ENCODE measurements at regions not wholly inside any gene's neighbourhood (a gene's known extent, or its start where the extent isn't known, plus 50 kb on each side); places are given as distances from the start of the nearest gene placed in this dataset.

DNA sequence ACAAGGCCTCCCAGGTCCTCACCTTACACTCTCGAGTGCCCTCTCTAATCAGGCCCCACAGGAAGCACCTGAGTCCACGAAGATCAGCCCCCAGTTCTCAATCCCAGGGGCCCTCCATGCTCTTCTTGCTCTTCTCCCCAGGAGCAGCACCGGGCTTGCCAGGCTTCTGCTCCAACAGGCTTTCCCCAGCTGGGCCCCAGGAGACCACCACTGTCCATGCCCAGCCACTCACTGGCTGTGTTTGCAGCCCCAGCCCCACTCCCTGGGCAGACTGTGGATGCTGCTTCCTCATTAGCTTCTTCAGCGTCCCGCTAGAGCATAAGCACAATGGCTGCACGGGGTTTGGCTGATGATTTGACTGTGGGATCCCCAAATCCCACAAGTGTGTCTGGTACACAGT, 781.9 kb downstream of the GALR1 start:
- no peaks in the 10 kb centered on the region for H3K36me3 ChIP-seq (ENCODE audit: control insufficient read depth in 1 of 2, insufficient read depth in 2 of 2, low read length in 2 of 2)
- no peak overlapping the region for H3K27ac ChIP-seq (ENCODE audit: low read depth, low read length)
- H3K9me3 ChIP-seq (ENCODE audit: control insufficient read depth in 1 of 2, low read length in 2 of 2), result peaks cover 0 to 8% of the 10 kb centered on the region in 2 donors
- H3K4me1 ChIP-seq (ENCODE audit: control insufficient read depth in 1 of 2, insufficient read depth in 2 of 2, low read length in 2 of 2), result no peaks in the 10 kb centered on the region
- H3K27me3 ChIP-seq (ENCODE audit: control insufficient read depth in 1 of 2, insufficient read depth in 2 of 2, low read length in 2 of 2), result no peaks in the 10 kb centered on the region
- H3K4me3 ChIP-seq (ENCODE audit: low read depth in 1 of 2, low read length in 2 of 2), result no peak overlapping the region
- no peak overlapping the region for H3K9ac ChIP-seq (ENCODE audit: low read depth in 1 of 2, low read length in 2 of 2)

- no peak overlapping the region for H3K4me3 ChIP-seq (ENCODE audit: low read depth in 1 of 2, low read length in 2 of 2)
- no peak overlapping the region for H3K9ac ChIP-seq (ENCODE audit: low read depth in 1 of 2, low read length in 2 of 2)
- no peaks in the 10 kb centered on the region for H3K36me3 ChIP-seq (ENCODE audit: control insufficient read depth in 1 of 2, insufficient read depth in 2 of 2, low read length in 2 of 2)
- H3K27ac ChIP-seq (ENCODE audit: low read depth, low read length), result no peak overlapping the region
- peaks cover 0 to 8% of the 10 kb centered on the region in 2 donors for H3K9me3 ChIP-seq (ENCODE audit: control insufficient read depth in 1 of 2, low read length in 2 of 2)
- H3K4me1 ChIP-seq (ENCODE audit: control insufficient read depth in 1 of 2, insufficient read depth in 2 of 2, low read length in 2 of 2), result no peaks in the 10 kb centered on the region
- no peaks in the 10 kb centered on the region for H3K27me3 ChIP-seq (ENCODE audit: control insufficient read depth in 1 of 2, insufficient read depth in 2 of 2, low read length in 2 of 2)
These were observed 782.3 kb downstream of the GALR1 start for GRCh38 chr18:78031991-78032390.

- no peaks in the 10 kb centered on the region for H3K36me3 ChIP-seq (ENCODE audit: control insufficient read depth in 1 of 2, insufficient read depth in 2 of 2, low read length in 2 of 2)
- H3K4me3 ChIP-seq (ENCODE audit: low read depth in 1 of 2, low read length in 2 of 2), result no peak overlapping the region
- H3K27ac ChIP-seq (ENCODE audit: low read depth, low read length), result no peak overlapping the region
- peaks cover 0 to 8% of the 10 kb centered on the region in 2 donors for H3K9me3 ChIP-seq (ENCODE audit: control insufficient read depth in 1 of 2, low read length in 2 of 2)
- no peak overlapping the region for H3K9ac ChIP-seq (ENCODE audit: low read depth in 1 of 2, low read length in 2 of 2)
- no peaks in the 10 kb centered on the region for H3K27me3 ChIP-seq (ENCODE audit: control insufficient read depth in 1 of 2, insufficient read depth in 2 of 2, low read length in 2 of 2)
- no peaks in the 10 kb centered on the region for H3K4me1 ChIP-seq (ENCODE audit: control insufficient read depth in 1 of 2, insufficient read depth in 2 of 2, low read length in 2 of 2)
These were observed 782.9 kb downstream of the GALR1 start for GRCh38 chr18:78032574-78032973.

DNA sequence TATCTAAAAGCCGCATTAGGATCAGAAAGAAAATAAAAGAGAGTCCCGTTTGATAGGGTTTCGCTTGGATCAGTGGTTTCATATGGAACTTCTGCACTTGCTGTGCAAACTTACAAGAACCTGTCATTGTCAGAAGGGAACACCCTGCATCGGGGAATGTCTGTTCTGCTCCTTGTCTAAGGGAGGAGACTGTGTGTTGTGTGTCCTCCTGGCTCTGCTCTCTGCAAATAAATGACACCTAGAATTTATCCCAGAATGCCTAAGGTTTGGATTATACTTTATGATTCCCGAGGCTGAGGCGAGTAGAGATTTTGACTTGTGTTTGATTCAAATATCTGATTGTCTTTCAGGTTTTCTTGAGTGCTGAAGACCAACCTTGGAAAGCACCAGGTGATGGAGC, 785.1 kb downstream of the GALR1 start:
- no peak overlapping the region for H3K9ac ChIP-seq (ENCODE audit: low read depth in 1 of 2, low read length in 2 of 2)
- H3K27me3 ChIP-seq (ENCODE audit: control insufficient read depth in 1 of 2, insufficient read depth in 2 of 2, low read length in 2 of 2), result no peaks in the 10 kb centered on the region
- no peaks in the 10 kb centered on the region for H3K4me1 ChIP-seq (ENCODE audit: control insufficient read depth in 1 of 2, insufficient read depth in 2 of 2, low read length in 2 of 2)
- no peaks in the 10 kb centered on the region for H3K36me3 ChIP-seq (ENCODE audit: control insufficient read depth in 1 of 2, insufficient read depth in 2 of 2, low read length in 2 of 2)
- H3K4me3 ChIP-seq (ENCODE audit: low read depth in 1 of 2, low read length in 2 of 2), result no peak overlapping the region
- H3K27ac ChIP-seq (ENCODE audit: low read depth, low read length), result no peak overlapping the region
- H3K9me3 ChIP-seq (ENCODE audit: control insufficient read depth in 1 of 2, low read length in 2 of 2), result peaks cover 0 to 8% of the 10 kb centered on the region in 2 donors

DNA sequence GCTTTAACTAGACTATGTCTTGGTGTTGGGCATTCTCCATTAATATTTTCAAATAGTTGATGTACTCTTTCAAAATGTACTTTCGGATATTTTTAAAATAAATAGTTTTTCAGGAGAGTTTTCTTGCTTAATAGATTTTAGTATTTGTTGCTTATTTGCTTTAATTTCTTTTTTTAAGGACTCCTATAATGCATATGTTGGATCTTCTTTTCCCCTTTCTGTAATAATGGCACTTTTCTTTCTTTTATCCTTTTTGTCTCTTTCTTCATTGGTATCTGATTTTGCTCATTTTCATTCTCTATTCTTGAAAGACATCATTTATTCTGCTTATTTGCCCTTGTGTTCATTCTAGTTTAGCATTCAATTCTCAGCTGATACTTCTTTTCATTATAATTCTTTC, 791.6 kb downstream of the GALR1 start:
- no peaks in the 10 kb centered on the region for H3K27me3 ChIP-seq (ENCODE audit: control insufficient read depth in 1 of 2, insufficient read depth in 2 of 2, low read length in 2 of 2)
- no peak overlapping the region for H3K4me3 ChIP-seq (ENCODE audit: low read depth in 1 of 2, low read length in 2 of 2)
- H3K4me1 ChIP-seq (ENCODE audit: control insufficient read depth in 1 of 2, insufficient read depth in 2 of 2, low read length in 2 of 2), result no peaks in the 10 kb centered on the region
- H3K9me3 ChIP-seq (ENCODE audit: control insufficient read depth in 1 of 2, low read length in 2 of 2), result peaks cover 0 to 12% of the 10 kb centered on the region in 2 donors
- H3K9ac ChIP-seq (ENCODE audit: low read depth in 1 of 2, low read length in 2 of 2), result no peak overlapping the region
- no peaks in the 10 kb centered on the region for H3K36me3 ChIP-seq (ENCODE audit: control insufficient read depth in 1 of 2, insufficient read depth in 2 of 2, low read length in 2 of 2)
- no peak overlapping the region for H3K27ac ChIP-seq (ENCODE audit: low read depth, low read length)

GRCh38 chr18:78046631-78047030, 797.0 kb downstream of the GALR1 start:
- Histone ChIP-seq H3K36me3 (ENCODE audit: control insufficient read depth in 1 of 2, insufficient read depth in 2 of 2, low read length in 2 of 2) (no peaks in the 10 kb centered on the region), H3K9ac (ENCODE audit: low read depth in 1 of 2, low read length in 2 of 2) (no peak overlapping the region)

DNA sequence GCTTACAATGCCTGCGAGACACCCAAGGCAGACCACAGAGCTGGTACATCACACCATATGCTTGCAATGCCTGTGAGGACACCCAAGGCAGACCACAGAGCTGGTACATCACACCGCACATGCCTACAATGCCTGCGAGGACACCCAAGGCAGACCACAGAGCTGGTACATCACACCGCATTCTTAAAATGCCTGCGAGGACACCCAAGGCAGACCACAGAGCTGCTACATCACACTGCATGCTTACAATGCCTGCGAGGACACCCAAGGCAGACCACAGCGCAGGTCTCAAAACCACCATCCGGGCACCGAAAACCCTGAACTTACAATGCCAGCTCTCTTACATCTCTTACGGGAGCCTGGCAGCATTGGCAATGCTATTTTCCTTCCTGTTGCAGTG, 799.6 kb downstream of the GALR1 start:
- Histone ChIP-seq H3K27me3 (ENCODE audit: control insufficient read depth in 1 of 2, insufficient read depth in 2 of 2, low read length in 2 of 2) (no peaks in the 10 kb centered on the region), H3K4me1 (ENCODE audit: control insufficient read depth in 1 of 2, insufficient read depth in 2 of 2, low read length in 2 of 2) (no peaks in the 10 kb centered on the region), H3K36me3 (ENCODE audit: control insufficient read depth in 1 of 2, insufficient read depth in 2 of 2, low read length in 2 of 2) (no peaks in the 10 kb centered on the region), H3K9me3 (ENCODE audit: control insufficient read depth in 1 of 2, low read length in 2 of 2) (no peaks in the 10 kb centered on the region), H3K27ac (ENCODE audit: low read depth, low read length) (no peak overlapping the region), H3K4me3 (ENCODE audit: low read depth in 1 of 2, low read length in 2 of 2) (no peak overlapping the region), H3K9ac (ENCODE audit: low read depth in 1 of 2, low read length in 2 of 2) (no peak overlapping the region)

More at GRCh38 chr18:78046631-78047030, 797.0 kb downstream of the GALR1 start:
- H3K4me3 ChIP-seq (ENCODE audit: low read depth in 1 of 2, low read length in 2 of 2), result no peak overlapping the region
- H3K27me3 ChIP-seq (ENCODE audit: control insufficient read depth in 1 of 2, insufficient read depth in 2 of 2, low read length in 2 of 2), result no peaks in the 10 kb centered on the region
- peaks cover 0 to 7% of the 10 kb centered on the region in 2 donors for H3K9me3 ChIP-seq (ENCODE audit: control insufficient read depth in 1 of 2, low read length in 2 of 2)
- H3K27ac ChIP-seq (ENCODE audit: low read depth, low read length), result no peak overlapping the region
- no peaks in the 10 kb centered on the region for H3K4me1 ChIP-seq (ENCODE audit: control insufficient read depth in 1 of 2, insufficient read depth in 2 of 2, low read length in 2 of 2)

DNA sequence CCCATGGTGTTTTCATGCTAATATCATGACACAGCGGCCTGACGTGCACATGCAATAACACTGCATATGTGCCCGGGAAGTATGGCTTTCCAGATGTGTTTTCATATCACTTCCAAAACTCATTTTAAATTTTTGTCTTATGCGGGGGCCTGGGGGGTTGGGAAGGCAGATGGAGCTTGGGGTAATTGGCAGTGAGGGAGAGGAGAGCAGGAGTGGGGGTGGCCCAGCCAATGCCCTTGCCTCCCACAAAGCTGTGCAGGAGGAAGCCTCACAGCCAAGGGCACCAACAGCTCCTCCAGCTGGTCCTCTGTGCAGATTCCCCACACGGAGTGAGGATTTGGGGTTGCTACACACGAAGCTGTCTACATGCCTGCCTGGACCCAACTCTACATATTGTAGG, 805.2 kb downstream of the GALR1 start:
- H3K36me3 ChIP-seq (ENCODE audit: control insufficient read depth in 1 of 2, insufficient read depth in 2 of 2, low read length in 2 of 2), result no peaks in the 10 kb centered on the region

GRCh38 chr18:78056011-78056410, 806.4 kb downstream of the GALR1 start:
- no peaks in the 10 kb centered on the region for H3K9me3 ChIP-seq (ENCODE audit: control insufficient read depth in 1 of 2, low read length in 2 of 2)
- no peaks in the 10 kb centered on the region for H3K4me1 ChIP-seq (ENCODE audit: control insufficient read depth in 1 of 2, insufficient read depth in 2 of 2, low read length in 2 of 2)
- H3K27ac ChIP-seq (ENCODE audit: low read depth, low read length), result no peak overlapping the region
- no peak overlapping the region for H3K9ac ChIP-seq (ENCODE audit: low read depth in 1 of 2, low read length in 2 of 2)
- H3K36me3 ChIP-seq (ENCODE audit: control insufficient read depth in 1 of 2, insufficient read depth in 2 of 2, low read length in 2 of 2), result no peaks in the 10 kb centered on the region
- no peak overlapping the region for H3K4me3 ChIP-seq (ENCODE audit: low read depth in 1 of 2, low read length in 2 of 2)
- no peaks in the 10 kb centered on the region for H3K27me3 ChIP-seq (ENCODE audit: control insufficient read depth in 1 of 2, insufficient read depth in 2 of 2, low read length in 2 of 2)

More for the DNA sequence above, 805.2 kb downstream of the GALR1 start:
- Histone ChIP-seq H3K4me1 (ENCODE audit: control insufficient read depth in 1 of 2, insufficient read depth in 2 of 2, low read length in 2 of 2) (no peaks in the 10 kb centered on the region), H3K27me3 (ENCODE audit: control insufficient read depth in 1 of 2, insufficient read depth in 2 of 2, low read length in 2 of 2) (no peaks in the 10 kb centered on the region), H3K9me3 (ENCODE audit: control insufficient read depth in 1 of 2, low read length in 2 of 2) (no peaks in the 10 kb centered on the region), H3K9ac (ENCODE audit: low read depth in 1 of 2, low read length in 2 of 2) (no peak overlapping the region), H3K4me3 (ENCODE audit: low read depth in 1 of 2, low read length in 2 of 2) (no peak overlapping the region), H3K27ac (ENCODE audit: low read depth, low read length) (no peak overlapping the region)

- peaks cover 0 to 10% of the 10 kb centered on the region in 2 donors for H3K9me3 ChIP-seq (ENCODE audit: control insufficient read depth in 1 of 2, low read length in 2 of 2)
- H3K27ac ChIP-seq (ENCODE audit: low read depth, low read length), result no peak overlapping the region
- no peak overlapping the region for H3K4me3 ChIP-seq (ENCODE audit: low read depth in 1 of 2, low read length in 2 of 2)
- H3K4me1 ChIP-seq (ENCODE audit: control insufficient read depth in 1 of 2, insufficient read depth in 2 of 2, low read length in 2 of 2), result no peaks in the 10 kb centered on the region
- no peaks in the 10 kb centered on the region for H3K36me3 ChIP-seq (ENCODE audit: control insufficient read depth in 1 of 2, insufficient read depth in 2 of 2, low read length in 2 of 2)
- no peak overlapping the region for H3K9ac ChIP-seq (ENCODE audit: low read depth in 1 of 2, low read length in 2 of 2)
- no peaks in the 10 kb centered on the region for H3K27me3 ChIP-seq (ENCODE audit: control insufficient read depth in 1 of 2, insufficient read depth in 2 of 2, low read length in 2 of 2)
These were observed 820.4 kb downstream of the GALR1 start for GRCh38 chr18:78069784-78070664.

Data from duodenal mucosa (tissue), 2 donors.